Keratinocyte (primary cell): ENCODE measurements at regions not wholly inside any gene's neighbourhood (a gene's known extent, or its start where the extent isn't known, plus 50 kb on each side); places are given as distances from the start of the nearest gene placed in this dataset.

Experiments
- DNase-seq: peaks from one replicate; pipeline ENCODE4 v3.0.0-alpha.2; 2011; ENCODE audit warnings: low read depth, missing footprints, low spot score
- FAIRE-seq: peaks from 2 replicates; lab custom pipeline; 2011; peaks lifted over from hg19 to GRCh38; lab: Jason Lieb, UNC
- H2AFZ ChIP-seq: 2 replicates; pipeline ENCODE4 v1.6.0; 2012; ENCODE audit warnings: low read length, control low read depth, inconsistent platforms; ENCODE audit not compliant: control insufficient read depth
- H3K27ac ChIP-seq: 2 replicates; pipeline ENCODE4 v1.5.1; 2011; ENCODE audit warnings: low read length; ENCODE audit not compliant: control insufficient read depth, insufficient read depth
- H3K27me3 ChIP-seq: 3 replicates; pipeline ENCODE4 v1.6.0; 2011; ENCODE audit warnings: low read length; ENCODE audit not compliant: control insufficient read depth, insufficient read depth; ENCODE audit errors: extremely low read depth
- H3K36me3 ChIP-seq, 2 experiments: 2 replicates in 1 of 2; 3 replicates in 1 of 2; pipeline ENCODE4 v1.5.1; 2011; ENCODE audit warnings: low read length in 2 of 2, mild to moderate bottlenecking in 1 of 2; ENCODE audit not compliant: control insufficient read depth in 2 of 2, insufficient read depth in 2 of 2; ENCODE audit errors: extremely low read depth in 1 of 2
- H3K4me1 ChIP-seq: 3 replicates; pipeline ENCODE4 v1.5.1; 2011; ENCODE audit warnings: low read length; ENCODE audit not compliant: control insufficient read depth, insufficient read depth; ENCODE audit errors: extremely low read depth
- H3K4me2 ChIP-seq: 3 replicates; pipeline ENCODE4 v1.6.0; 2011; ENCODE audit warnings: low read depth, low read length; ENCODE audit not compliant: control insufficient read depth, insufficient read depth; ENCODE audit errors: extremely low read depth
- H3K4me3 ChIP-seq, 3 experiments: fragments of 200-600 bp in 1 of 3; sonication (generic) in 1 of 3; 2 replicates in 2 of 3; 3 replicates in 1 of 3; pipeline ENCODE4 v1.5.1; 2011 to 2016; ENCODE audit warnings: low read length in 3 of 3, mild to moderate bottlenecking in 3 of 3, control low read depth in 2 of 3, inconsistent platforms in 1 of 3, low read depth in 1 of 3, mixed read lengths in 1 of 3, mixed run types in 1 of 3, moderate library complexity in 1 of 3; ENCODE audit not compliant: control insufficient read depth in 2 of 3, insufficient read depth in 2 of 3; ENCODE audit errors: extremely low read depth in 1 of 3
- H3K79me2 ChIP-seq: 2 replicates; pipeline ENCODE4 v1.6.0; 2012; ENCODE audit warnings: low read length; ENCODE audit not compliant: control insufficient read depth, insufficient read depth
- H3K9ac ChIP-seq: 3 replicates; pipeline ENCODE4 v1.6.0; 2011; ENCODE audit warnings: low read length; ENCODE audit not compliant: control insufficient read depth, insufficient read depth; ENCODE audit errors: extremely low read depth
- H3K9me1 ChIP-seq: 3 replicates; pipeline ENCODE4 v1.6.0; 2011; ENCODE audit warnings: low read length; ENCODE audit not compliant: control insufficient read depth, insufficient read depth; ENCODE audit errors: extremely low read depth
- H3K9me3 ChIP-seq: 2 replicates; pipeline ENCODE4 v1.5.1; 2012; ENCODE audit warnings: low read depth, low read length; ENCODE audit not compliant: control insufficient read depth
- H4K20me1 ChIP-seq: 3 replicates; pipeline ENCODE4 v1.6.0; 2011; ENCODE audit warnings: low read length; ENCODE audit not compliant: control insufficient read depth, insufficient read depth; ENCODE audit errors: extremely low read depth
- CTCF ChIP-seq, 3 experiments: IDR thresholded peaks in 1 of 3; conservative IDR thresholded peaks in 1 of 3; optimal IDR thresholded peaks in 1 of 3; 2 replicates in 2 of 3; 3 replicates in 1 of 3; pipeline versions ENCODE3 to v1.5.1; 2011; ENCODE audit warnings: low read length in 3 of 3, mild to moderate bottlenecking in 3 of 3, moderate library complexity in 2 of 3, control low read depth in 1 of 3, inconsistent platforms in 1 of 3; ENCODE audit not compliant: insufficient read depth in 2 of 3; ENCODE audit errors: extremely low read depth in 1 of 3
- EZH2 ChIP-seq: IDR thresholded peaks from one replicate; pipeline ENCODE4 v1.6.1; 2012; ENCODE audit warnings: inconsistent platforms, mild to moderate bottlenecking, low read length, moderate library complexity
- dilution Hi-C: fragments of 300-500 bp; cut with MboI; formaldehyde crosslinking; loops from one replicate; pipeline ENCODE4 v1.7.0; 2020; ENCODE audit warnings: low sequenced_read_pairs; ENCODE audit not compliant: extremely low pct_ligation_motif_present

GRCh38 chr5:159601216-159601615 is 270.9 kb upstream of the IL12B start:
- no peaks in the 10 kb centered on the region for H3K4me1 ChIP-seq
- no peaks in the 10 kb centered on the region for H3K79me2 ChIP-seq
- DNase-seq (no peak), FAIRE-seq (no peak)
- no peak overlapping the region for H3K27ac ChIP-seq
- H3K4me3 ChIP-seq = no peak overlapping the region
- H3K9me1 ChIP-seq = no peaks in the 10 kb centered on the region
- H3K9me3 ChIP-seq = peaks cover 2% of the 10 kb centered on the region
- no peak overlapping the region for H3K9ac ChIP-seq
- no peak overlapping the region for H2AFZ ChIP-seq
- H3K4me2 ChIP-seq = no peak overlapping the region
- H4K20me1 ChIP-seq = no peaks in the 10 kb centered on the region
- H3K27me3 ChIP-seq = no peaks in the 10 kb centered on the region
- TF ChIP-seq CTCF (optimal IDR thresholded peaks at IDR 0.05 in 1 of 3, IDR thresholded peaks at IDR 0.05 in 1 of 3, conservative IDR thresholded peaks at IDR 0.05 in 1 of 3; ENCODE audit: extremely low read depth in 1 of 3, insufficient read depth in 2 of 3, low read length in 3 of 3) (no peak), EZH2 (no peak)
- dilution Hi-C loops = no loop called here
- H3K36me3 ChIP-seq = no peaks in the 10 kb centered on the region

- no peaks in the 10 kb centered on the region for H3K27me3 ChIP-seq
- H3K9me1 ChIP-seq = no peaks in the 10 kb centered on the region
- H3K27ac ChIP-seq = no peak overlapping the region
- H3K4me3 ChIP-seq = no peak overlapping the region
- FAIRE-seq (no peak), DNase-seq (no peak)
- no peaks in the 10 kb centered on the region for H3K79me2 ChIP-seq
- H3K9me3 ChIP-seq = peaks cover 2% of the 10 kb centered on the region
- H4K20me1 ChIP-seq = no peaks in the 10 kb centered on the region
- dilution Hi-C loops = no loop called here
- no peak overlapping the region for H2AFZ ChIP-seq
- TF ChIP-seq EZH2 (no peak), CTCF (optimal IDR thresholded peaks at IDR 0.05 in 1 of 3, IDR thresholded peaks at IDR 0.05 in 1 of 3, conservative IDR thresholded peaks at IDR 0.05 in 1 of 3; ENCODE audit: extremely low read depth in 1 of 3, insufficient read depth in 2 of 3, low read length in 3 of 3) (no peak)
- no peaks in the 10 kb centered on the region for H3K4me1 ChIP-seq
- H3K9ac ChIP-seq = no peak overlapping the region
- H3K36me3 ChIP-seq = no peaks in the 10 kb centered on the region
- H3K4me2 ChIP-seq = no peak overlapping the region
Observed at GRCh38 chr5:159602434-159602833, 272.1 kb upstream of the IL12B start.
